Putamen (tissue), 1 donor: ENCODE measurements at regions not wholly inside any gene's neighbourhood (a gene's known extent, or its start where the extent isn't known, plus 50 kb on each side); places are given as distances from the start of the nearest gene placed in this dataset.
"Not testable (repeated sequence)": the region's sequence is repeated elsewhere in the genome, so short reads cannot be mapped to it uniquely, and the experiment has no call there.

ENCODE experiments used
- DNase-seq: peaks from one replicate; pipeline ENCODE4 v3.0.0-alpha.2; 2016; ENCODE audit warnings: low spot score

- no peak for DNase-seq
Observed at GRCh38 chr3:95758707-95759106, 1055.7 kb upstream of the EPHA6 start.

- DNase-seq: no peak
Observed at GRCh38 chr3:95759614-95760301, 1054.6 kb upstream of the EPHA6 start.

- no peak for DNase-seq
Observed at GRCh38 chr3:95775486-95776094, 1038.8 kb upstream of the EPHA6 start.

GRCh38 chr3:95781598-95781997 is 1032.8 kb upstream of the EPHA6 start:
- DNase-seq: no peak

GRCh38 chr3:95789111-95789510 is 1025.3 kb upstream of the EPHA6 start:
- DNase-seq: no peak

- DNase-seq: no peak
Observed at GRCh38 chr3:95797081-95797480, 1017.3 kb upstream of the EPHA6 start.

- no peak for DNase-seq
Observed at GRCh38 chr3:95798628-95799027, 1015.8 kb upstream of the EPHA6 start.

GRCh38 chr3:95810462-95810861 is 1003.9 kb upstream of the EPHA6 start:
- no peak for DNase-seq

- no peak for DNase-seq
Observed at GRCh38 chr3:95813244-95813643, 1001.1 kb upstream of the EPHA6 start.

GRCh38 chr3:95815828-95816227 is 998.6 kb upstream of the EPHA6 start:
- no peak for DNase-seq

- DNase-seq: no peak
Observed at GRCh38 chr3:95826419-95826818, 988.0 kb upstream of the EPHA6 start.

- DNase-seq: no peak
Observed at GRCh38 chr3:95832146-95832545, 982.2 kb upstream of the EPHA6 start.

- DNase-seq: not testable (repeated sequence)
Observed at GRCh38 chr3:95860628-95861027, 953.8 kb upstream of the EPHA6 start.

- DNase-seq: no peak
Observed at GRCh38 chr3:95883801-95884200, 930.6 kb upstream of the EPHA6 start.

- DNase-seq: no peak
Observed at GRCh38 chr3:95886616-95887015, 927.8 kb upstream of the EPHA6 start.

GRCh38 chr3:95887114-95887513 is 927.3 kb upstream of the EPHA6 start:
- DNase-seq: no peak

- no peak for DNase-seq
Observed at GRCh38 chr3:95894820-95895219, 919.6 kb upstream of the EPHA6 start.

- DNase-seq: no peak
Observed at GRCh38 chr3:95899494-95899893, 914.9 kb upstream of the EPHA6 start.

- DNase-seq: no peak
Observed at GRCh38 chr3:95899911-95900310, 914.5 kb upstream of the EPHA6 start.

GRCh38 chr3:95901948-95902347 is 912.4 kb upstream of the EPHA6 start:
- DNase-seq: no peak

- no peak for DNase-seq
Observed at GRCh38 chr3:95905182-95905581, 909.2 kb upstream of the EPHA6 start.

- no peak for DNase-seq
Observed at GRCh38 chr3:95911767-95912166, 902.6 kb upstream of the EPHA6 start.

- DNase-seq: no peak
Observed at GRCh38 chr3:95923496-95924210, 890.7 kb upstream of the EPHA6 start.
